ENCODE measurements at regions not wholly inside any gene's neighbourhood (a gene's known extent, or its start where the extent isn't known, plus 50 kb on each side); places are given as distances from the start of the nearest gene placed in this dataset.

- H2AFZ ChIP-seq (ENCODE audit: low read depth): peak overlapping the region; percentile 37; the same call in 1 of the 2 replicates
- POLR2A ChIA-PET: interaction anchor here (0.7 kb wide), 1 partner anchor 319 kb away, joined by 3 read pairs; no protein-coding TSS in a partner anchor
- H3K9ac ChIP-seq: no peak overlapping the region
- no peak overlapping the region for H3K4me3 ChIP-seq (ENCODE audit: low read depth in 2 of 2, low read length in 1 of 2)
- no peaks in the 10 kb centered on the region for H3K79me2 ChIP-seq (ENCODE audit: insufficient read depth)
- H3K4me2 ChIP-seq: no peak overlapping the region
- no peaks in the 10 kb centered on the region for H3K9me3 ChIP-seq
- TF ChIP-seq CHD2 (IDR thresholded peaks at IDR 0.05; ENCODE audit: low read length, partially characterized antibody) (no peak), EP300 (IDR thresholded peaks at IDR 0.05; ENCODE audit: borderline replicate concordance in 1 of 2, low read depth in 1 of 2, low read length in 1 of 2) (no peak), TCF12 (IDR thresholded peaks at IDR 0.05) (no peak), RFX5 (IDR thresholded peaks at IDR 0.05; ENCODE audit: low read length) (no peak), MXI1 (IDR thresholded peaks at IDR 0.05; ENCODE audit: low read depth, low read length) (no peak), JUND (IDR thresholded peaks at IDR 0.05) (no peak), TAF1 (IDR thresholded peaks at IDR 0.05; ENCODE audit: borderline replicate concordance, low read depth, low read length) (no peak), FOXM1 (IDR thresholded peaks at IDR 0.05; ENCODE audit: low read depth) (no peak), IRF3 (IDR thresholded peaks at IDR 0.05; ENCODE audit: low read depth, low read length) (no peak), GABPA (IDR thresholded peaks at IDR 0.05; ENCODE audit: low read depth) (no peak), REST (IDR thresholded peaks at IDR 0.05; ENCODE audit: low read depth, low read length) (no peak), POLR2AphosphoS5 (IDR thresholded peaks at IDR 0.05; ENCODE audit: low read depth, low read length) (no peak), MAX (IDR thresholded peaks at IDR 0.05; ENCODE audit: low read depth) (no peak), SMC3 (IDR thresholded peaks at IDR 0.05; ENCODE audit: low read depth, low read length) (no peak)
- H3K4me1 ChIP-seq (ENCODE audit: control insufficient read depth in 1 of 2, insufficient read depth in 2 of 2, low read depth in 1 of 2, low read length in 1 of 2): peaks cover 0 to 53% of the 10 kb centered on the region in 2 experiments; a peak in 1 of 4 replicates
- CTCF ChIA-PET: interaction anchor here (0.9 to 1.8 kb wide), 2 partner anchors 9 to 15 kb away, joined by 3 to 6 read pairs; no protein-coding TSS in a partner anchor
- H3K27me3 ChIP-seq (ENCODE audit: insufficient read depth): no peaks in the 10 kb centered on the region
- WGBS (ENCODE audit: low lambda C conversion rate): 85% methylated on average over 10 of the region's 10 CpGs
- no peaks in the 10 kb centered on the region for H4K20me1 ChIP-seq (ENCODE audit: insufficient read depth)
- H3K27ac ChIP-seq (ENCODE audit: low read depth in 2 of 2, low read length in 1 of 2): no peak overlapping the region; a peak in 1 of 4 replicates
- no peaks in the 10 kb centered on the region for H3K9me2 ChIP-seq
- DNase-seq: no peak
- no peaks in the 10 kb centered on the region for H3F3A ChIP-seq (replicated peaks; ENCODE audit: insufficient read depth)
- H3K36me3 ChIP-seq (replicated peaks in 1 of 2; ENCODE audit: control insufficient read depth in 1 of 2, insufficient read depth in 2 of 2, low read length in 1 of 2): no peaks in the 10 kb centered on the region
Measured at GRCh38 chr10:78362406-78363022, 328.9 kb downstream of the RPS24 start.
